VCaP (cell line): ENCODE measurements at regions not wholly inside any gene's neighbourhood (a gene's known extent, or its start where the extent isn't known, plus 50 kb on each side); places are given as distances from the start of the nearest gene placed in this dataset.
A peak's percentile ranks its signal among the peaks of the same experiment; 100 is the strongest.
"Not testable (repeated sequence)": the region's sequence is repeated elsewhere in the genome, so short reads cannot be mapped to it uniquely, and the experiment has no call there.

ENCODE experiments used
- H3K27ac ChIP-seq: fragments of 450-650 bp; 2 replicates; pipeline ENCODE4 v1.5.1; 2017
- TF ChIP-seq, protein P1 (sequence below): fragments of 450-650 bp; conservative IDR thresholded peaks from 2 replicates; pipeline ENCODE4 v1.5.1; 2017; ENCODE audit warnings: mild to moderate bottlenecking, moderate library complexity

DNA sequence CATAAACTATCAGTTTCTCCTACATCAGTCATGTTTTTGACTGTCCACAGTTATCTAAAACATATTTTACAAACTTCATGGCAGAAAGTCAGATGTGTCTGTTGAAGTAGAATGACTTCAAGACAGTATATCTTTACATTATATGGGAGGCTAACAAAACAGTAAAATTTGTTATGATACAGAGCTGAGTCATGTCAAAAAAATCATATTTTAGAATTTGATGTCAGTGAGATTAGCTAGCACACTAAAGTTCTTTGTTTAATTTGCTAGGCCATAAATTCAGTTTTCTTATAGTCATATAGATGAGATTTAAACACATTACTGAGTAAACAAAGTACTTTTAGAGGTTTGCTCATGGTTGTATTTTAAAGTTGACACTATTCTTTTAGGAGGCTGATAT lies 80.3 kb upstream of the IGSF10 start:
- no peak overlapping the region for H3K27ac ChIP-seq
- TF ChIP-seq, protein P1, sequence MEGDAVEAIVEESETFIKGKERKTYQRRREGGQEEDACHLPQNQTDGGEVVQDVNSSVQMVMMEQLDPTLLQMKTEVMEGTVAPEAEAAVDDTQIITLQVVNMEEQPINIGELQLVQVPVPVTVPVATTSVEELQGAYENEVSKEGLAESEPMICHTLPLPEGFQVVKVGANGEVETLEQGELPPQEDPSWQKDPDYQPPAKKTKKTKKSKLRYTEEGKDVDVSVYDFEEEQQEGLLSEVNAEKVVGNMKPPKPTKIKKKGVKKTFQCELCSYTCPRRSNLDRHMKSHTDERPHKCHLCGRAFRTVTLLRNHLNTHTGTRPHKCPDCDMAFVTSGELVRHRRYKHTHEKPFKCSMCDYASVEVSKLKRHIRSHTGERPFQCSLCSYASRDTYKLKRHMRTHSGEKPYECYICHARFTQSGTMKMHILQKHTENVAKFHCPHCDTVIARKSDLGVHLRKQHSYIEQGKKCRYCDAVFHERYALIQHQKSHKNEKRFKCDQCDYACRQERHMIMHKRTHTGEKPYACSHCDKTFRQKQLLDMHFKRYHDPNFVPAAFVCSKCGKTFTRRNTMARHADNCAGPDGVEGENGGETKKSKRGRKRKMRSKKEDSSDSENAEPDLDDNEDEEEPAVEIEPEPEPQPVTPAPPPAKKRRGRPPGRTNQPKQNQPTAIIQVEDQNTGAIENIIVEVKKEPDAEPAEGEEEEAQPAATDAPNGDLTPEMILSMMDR, result no peak

DNA sequence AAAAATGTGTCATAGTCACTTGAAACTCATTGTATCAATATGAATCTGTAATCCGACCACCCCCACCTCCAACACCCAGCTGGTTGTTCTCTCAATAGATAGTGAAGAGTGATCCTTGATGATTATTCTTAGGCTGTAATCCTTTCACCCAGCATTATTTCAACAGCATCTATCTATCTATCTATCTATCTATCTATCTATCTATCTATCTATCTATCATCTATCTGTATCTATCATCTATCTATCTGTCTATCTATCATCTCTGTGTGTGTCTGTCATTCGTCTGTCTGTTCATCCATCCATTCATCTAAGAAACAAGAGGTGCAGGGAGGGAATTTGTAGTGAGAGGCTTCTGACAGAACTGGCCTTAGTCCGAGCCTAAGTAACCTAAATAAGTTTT lies 78.7 kb upstream of the IGSF10 start:
- H3K27ac ChIP-seq, result no peak overlapping the region
- TF ChIP-seq, protein P1, result no peak

DNA sequence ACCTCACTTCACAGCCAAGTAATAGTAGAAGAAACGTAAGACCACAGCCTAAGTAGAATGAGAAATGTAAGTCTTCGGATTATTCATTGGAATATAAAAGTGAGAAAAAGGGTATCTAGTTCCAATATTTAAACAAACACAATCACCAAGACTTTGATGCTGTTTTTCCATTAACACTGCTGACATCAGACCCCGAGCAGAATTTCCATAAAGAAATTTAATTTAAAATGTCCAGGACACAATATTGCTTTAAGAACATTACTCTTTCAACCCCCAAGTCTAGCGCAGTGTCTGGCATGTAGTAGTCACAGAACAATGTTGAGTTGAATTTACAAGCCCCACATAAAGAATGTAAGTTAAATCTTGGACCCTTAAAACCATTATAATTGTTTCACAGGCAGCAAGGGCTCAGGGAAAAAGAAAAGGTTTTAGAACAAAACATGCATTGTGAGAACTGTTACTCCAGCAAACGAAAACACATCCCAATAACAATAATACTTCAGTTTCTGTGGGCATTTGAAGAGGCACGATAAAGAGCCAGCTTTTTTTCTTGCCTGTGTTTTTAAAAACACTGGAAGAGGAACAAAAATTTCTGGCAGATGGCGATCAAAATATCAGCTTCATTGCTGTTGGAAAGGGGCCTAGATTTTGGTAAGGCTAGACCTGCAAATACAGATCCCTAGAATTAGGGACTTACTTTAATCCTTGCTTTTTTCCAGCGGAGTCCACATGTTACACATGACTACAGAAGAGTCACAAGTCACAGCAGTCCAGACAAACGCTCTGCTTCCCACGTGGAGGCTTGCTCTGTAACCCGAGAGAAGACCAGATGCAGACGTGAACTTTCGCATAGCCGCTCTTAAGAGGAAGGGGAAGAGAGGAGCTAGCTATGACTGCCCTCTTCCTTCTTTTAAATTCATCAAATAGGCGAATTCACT lies 77.9 kb upstream of the IGSF10 start:
- TF ChIP-seq, protein P1, result no peak
- no peak overlapping the region for H3K27ac ChIP-seq

DNA sequence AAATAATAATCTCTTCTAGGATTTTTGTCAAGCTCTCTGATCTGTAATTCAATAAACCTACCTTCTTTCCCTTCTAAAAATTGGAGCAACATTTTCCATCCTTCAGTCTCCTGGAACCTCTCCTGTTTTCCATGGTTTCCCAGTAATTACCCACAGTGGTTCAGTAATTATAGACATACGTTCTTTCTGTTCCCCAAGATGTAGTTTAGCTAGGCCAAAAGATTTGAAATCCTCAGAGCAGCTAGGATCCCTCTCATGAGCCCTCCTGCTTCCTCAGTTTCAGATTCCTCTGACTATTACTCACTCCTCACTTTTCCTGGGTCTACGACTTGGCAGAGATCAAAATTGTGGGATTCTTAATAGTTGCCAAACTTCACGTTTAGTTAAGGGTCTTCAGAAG lies 76.9 kb upstream of the IGSF10 start:
- TF ChIP-seq, protein P1, result no peak
- H3K27ac ChIP-seq, result no peak overlapping the region

DNA sequence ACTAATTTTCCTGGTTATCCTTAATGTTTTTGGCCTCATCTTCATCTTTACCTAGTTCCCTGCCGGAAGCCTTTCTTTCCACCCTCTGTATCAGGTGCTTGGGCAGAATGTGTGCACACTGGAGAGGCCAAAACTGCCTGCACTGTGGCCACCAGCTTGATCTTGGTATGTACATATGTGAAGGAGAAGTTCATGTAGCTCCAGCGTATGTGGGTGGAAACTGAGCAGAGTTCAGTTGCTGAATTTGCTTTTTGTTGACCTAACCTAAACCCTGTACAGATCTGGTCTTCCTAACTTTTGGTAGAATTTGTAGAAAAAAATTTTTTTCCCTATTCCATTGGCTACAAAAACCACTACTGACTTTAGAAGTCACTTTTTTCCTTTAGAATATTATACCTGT lies 65.9 kb upstream of the IGSF10 start:
- TF ChIP-seq, protein P1, result no peak

DNA sequence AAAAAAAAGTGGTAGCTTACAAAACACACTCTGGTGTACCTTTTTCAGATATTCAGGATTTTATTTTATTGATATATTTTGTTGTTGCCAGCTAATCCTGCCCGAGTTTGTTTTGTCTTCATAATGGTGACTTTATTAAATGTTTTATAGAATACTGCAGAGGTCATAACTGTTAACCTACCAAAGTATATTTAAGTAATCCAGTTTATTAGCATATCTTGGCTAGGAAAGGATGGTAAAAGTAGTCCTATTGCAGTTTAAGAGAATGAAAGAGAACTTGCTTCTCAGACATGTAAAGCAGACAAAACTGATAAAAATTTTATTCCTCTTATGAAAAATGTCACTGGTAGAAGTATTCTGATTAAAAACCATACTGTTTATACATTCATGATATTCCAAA lies 59.2 kb upstream of the IGSF10 start:
- TF ChIP-seq, protein P1, result no peak
- peak overlapping the region; percentile 23; the same call in 1 of the 2 replicates for H3K27ac ChIP-seq

More for the DNA sequence above, 65.9 kb upstream of the IGSF10 start:
- no peak overlapping the region for H3K27ac ChIP-seq

DNA sequence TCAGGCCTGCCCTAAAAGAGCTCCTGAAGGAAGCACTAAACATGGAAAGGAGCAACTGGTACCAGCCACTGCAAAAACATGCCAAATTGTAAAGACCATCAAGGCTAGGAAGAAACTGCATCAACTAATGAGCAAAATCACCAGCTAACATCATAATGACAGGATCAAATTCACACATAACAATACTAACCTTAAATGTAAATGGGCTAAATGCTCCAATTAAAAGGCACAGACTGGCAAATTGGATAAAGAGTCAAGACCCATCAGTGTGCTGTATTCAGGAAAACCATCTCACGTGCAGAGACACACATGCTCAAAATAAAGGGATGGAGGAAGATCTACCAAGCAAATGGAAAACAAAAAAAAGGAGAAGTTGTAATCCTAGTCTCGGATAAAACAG lies 50.6 kb upstream of the IGSF10 start:
- not testable (repeated sequence) for H3K27ac ChIP-seq
